ENCODE measurements at regions not wholly inside any gene's neighbourhood (a gene's known extent, or its start where the extent isn't known, plus 50 kb on each side); places are given as distances from the start of the nearest gene placed in this dataset.

DNA sequence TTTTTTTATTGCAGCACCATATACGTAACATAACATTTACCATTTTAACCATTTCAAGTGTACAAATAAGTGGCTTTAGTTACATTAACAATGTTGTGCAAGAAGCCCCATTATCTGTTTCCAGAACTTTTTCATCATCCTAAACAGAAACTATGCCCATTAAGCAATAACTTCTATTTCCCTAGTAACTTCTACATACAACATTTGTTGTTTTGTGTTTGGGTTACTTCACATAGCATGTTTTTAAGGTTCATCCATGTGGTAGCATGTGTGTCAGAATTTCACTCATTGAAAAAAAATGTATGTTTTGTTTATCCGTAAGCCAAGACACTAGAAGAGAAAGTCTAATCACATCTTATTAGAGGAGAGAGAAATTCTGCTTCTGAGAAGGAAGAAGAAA is 450.5 kb upstream of the PDZRN3 start:
- no peak for TF ChIP-seq EP300 (IDR thresholded peaks at IDR 0.05)
- TF ChIP-seq SMC3 (IDR thresholded peaks at IDR 0.05), result no peak
- no peak for TF ChIP-seq CEBPB (IDR thresholded peaks at IDR 0.05)
- TF ChIP-seq POLR2A (IDR thresholded peaks at IDR 0.05; ENCODE audit: low read length), result no peak
